Mesendoderm (in vitro differentiated cells): ENCODE measurements at regions not wholly inside any gene's neighbourhood (a gene's known extent, or its start where the extent isn't known, plus 50 kb on each side); places are given as distances from the start of the nearest gene placed in this dataset.

Experiments
- DNase-seq: peaks from one replicate; pipeline ENCODE4 v3.0.0; 2013
- H2AK5ac ChIP-seq: 2 replicates; pipeline ENCODE4 v1.6.1; 2013; ENCODE audit warnings: low read length, inconsistent platforms
- H2BK120ac ChIP-seq: 2 replicates; pipeline ENCODE4 v1.6.1; 2013; ENCODE audit warnings: low read depth, mild to moderate bottlenecking, low read length, moderate library complexity, mixed read lengths
- H2BK15ac ChIP-seq: replicated peaks from 2 replicates; pipeline ENCODE4 v1.6.1; 2013; ENCODE audit warnings: low read depth, mild to moderate bottlenecking, moderate library complexity
- H2BK5ac ChIP-seq: 2 replicates; pipeline ENCODE4 v1.6.1; 2013; ENCODE audit warnings: low read length, inconsistent platforms
- H3K18ac ChIP-seq: 2 replicates; pipeline ENCODE4 v1.6.1; 2013; ENCODE audit warnings: mild to moderate bottlenecking, low read length, mixed read lengths
- H3K23ac ChIP-seq: one replicate; pipeline ENCODE4 v1.6.1; 2013; ENCODE audit warnings: low read length
- H3K27ac ChIP-seq: 2 replicates; pipeline ENCODE4 v1.5.1; 2013; ENCODE audit warnings: low read depth, mild to moderate bottlenecking, inconsistent platforms, low read length, moderate library complexity
- H3K27me3 ChIP-seq: 2 replicates; pipeline ENCODE4 v1.6.1; 2013; ENCODE audit warnings: low read length, control low read depth, mild to moderate bottlenecking, inconsistent platforms; ENCODE audit not compliant: insufficient read depth, poor library complexity
- H3K36me3 ChIP-seq: 2 replicates; pipeline ENCODE4 v1.6.1; 2013; ENCODE audit warnings: low read length, inconsistent platforms; ENCODE audit not compliant: control insufficient read depth, insufficient read depth
- H3K4ac ChIP-seq: one replicate; pipeline ENCODE4 v1.6.1; 2013; ENCODE audit warnings: low read depth, mild to moderate bottlenecking, low read length, moderate library complexity
- H3K4me1 ChIP-seq: 2 replicates; pipeline ENCODE4 v1.6.1; 2013; ENCODE audit warnings: low read depth, low read length, inconsistent platforms; ENCODE audit not compliant: control insufficient read depth
- H3K4me2 ChIP-seq: 2 replicates; pipeline ENCODE4 v1.6.1; 2013; ENCODE audit warnings: low read length
- H3K4me3 ChIP-seq: 2 replicates; pipeline ENCODE4 v1.5.1; 2013; ENCODE audit warnings: mild to moderate bottlenecking, low read length
- H3K56ac ChIP-seq: one replicate; pipeline ENCODE4 v1.6.1; 2013; ENCODE audit warnings: low read length
- H3K79me1 ChIP-seq: 2 replicates; pipeline ENCODE4 v1.6.1; 2013; ENCODE audit warnings: low read length, inconsistent platforms
- H3K79me2 ChIP-seq: 2 replicates; pipeline ENCODE4 v1.6.1; 2013; ENCODE audit warnings: mild to moderate bottlenecking, low read length; ENCODE audit not compliant: control insufficient read depth, insufficient read depth
- H3K9ac ChIP-seq: 2 replicates; pipeline ENCODE4 v1.6.1; 2013; ENCODE audit warnings: low read length, inconsistent platforms
- H4K5ac ChIP-seq: one replicate; pipeline ENCODE4 v1.6.1; 2013; ENCODE audit warnings: low read length
- H4K8ac ChIP-seq: one replicate; pipeline ENCODE4 v1.6.1; 2013; ENCODE audit warnings: low read depth, mild to moderate bottlenecking, control low read depth, low read length, moderate library complexity
- WGBS: extraction: QIAGEN DNeasy Blood & Tissue Kit; methylation state at CpG from one replicate; pipeline ENCODE4 v1.1.7; 2013; ENCODE audit warnings: low lambda C conversion rate, missing lambda C conversion rate; ENCODE audit not compliant: insufficient coverage; ENCODE audit errors: extremely low coverage; 5-methylcytosine and 5-hydroxymethylcytosine counted together

DNA sequence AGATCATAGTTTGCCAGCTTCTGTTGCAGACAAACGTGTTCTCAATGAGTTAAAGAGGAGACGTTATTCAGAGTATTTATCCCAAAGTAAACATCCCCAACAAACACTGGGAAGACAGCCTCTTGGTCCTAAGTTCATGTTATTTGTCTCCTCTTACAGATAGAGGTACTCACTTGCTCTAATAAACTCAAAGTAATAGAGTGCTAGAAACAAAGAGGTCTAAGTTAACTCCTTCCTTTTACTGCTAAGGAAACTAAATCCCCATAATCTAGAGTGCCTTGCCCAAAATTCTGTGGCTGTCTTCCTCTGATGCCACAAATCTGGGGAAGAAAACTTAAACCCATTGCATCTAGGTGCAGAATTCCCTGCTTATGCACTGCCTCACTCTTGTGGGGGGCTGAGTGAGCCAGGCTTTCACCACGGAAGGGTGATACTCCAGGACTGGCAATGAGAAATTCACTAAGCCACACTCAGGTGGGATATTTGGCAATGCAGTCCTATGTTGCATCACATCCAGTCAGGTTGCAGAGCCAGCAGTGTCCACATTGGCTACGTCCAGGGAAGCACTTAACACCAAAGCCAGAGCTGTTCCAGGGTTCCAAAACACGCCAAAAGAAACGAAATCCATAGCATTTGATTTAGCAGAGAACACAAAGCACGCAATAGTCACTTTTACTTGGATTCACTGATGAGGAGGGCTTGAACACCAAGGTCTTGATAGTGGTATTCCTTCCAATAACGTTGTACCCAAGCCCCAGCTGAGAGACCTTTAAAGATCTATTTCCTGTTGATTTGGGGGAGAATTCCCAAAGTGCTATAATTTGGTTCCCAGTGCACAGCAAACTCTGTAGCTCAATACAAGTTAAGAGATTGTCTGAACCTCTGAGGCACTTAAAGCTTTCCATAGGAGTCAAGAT lies 81.0 kb upstream of the FOXQ1 start:
- Histone ChIP-seq H3K79me1 (no peaks in the 10 kb centered on the region), H3K9ac (no peak overlapping the region), H2BK120ac (no peak overlapping the region), H4K8ac (no peak overlapping the region), H2BK15ac (no peak overlapping the region), H3K27me3 (no peaks in the 10 kb centered on the region), H3K23ac (no peak overlapping the region), H3K4me2 (no peak overlapping the region), H3K4me3 (no peak overlapping the region), H3K18ac (no peak overlapping the region), H2BK5ac (no peak overlapping the region), H2AK5ac (no peak overlapping the region), H3K4me1 (no peaks in the 10 kb centered on the region), H3K27ac (no peak overlapping the region), H4K5ac (no peak overlapping the region), H3K36me3 (no peaks in the 10 kb centered on the region), H3K4ac (no peak overlapping the region), H3K56ac (no peak overlapping the region), H3K79me2 (no peaks in the 10 kb centered on the region)
- DNase-seq, result no peak
- WGBS, result no CpG with 5 or more reads among the region's 8 CpGs

DNA sequence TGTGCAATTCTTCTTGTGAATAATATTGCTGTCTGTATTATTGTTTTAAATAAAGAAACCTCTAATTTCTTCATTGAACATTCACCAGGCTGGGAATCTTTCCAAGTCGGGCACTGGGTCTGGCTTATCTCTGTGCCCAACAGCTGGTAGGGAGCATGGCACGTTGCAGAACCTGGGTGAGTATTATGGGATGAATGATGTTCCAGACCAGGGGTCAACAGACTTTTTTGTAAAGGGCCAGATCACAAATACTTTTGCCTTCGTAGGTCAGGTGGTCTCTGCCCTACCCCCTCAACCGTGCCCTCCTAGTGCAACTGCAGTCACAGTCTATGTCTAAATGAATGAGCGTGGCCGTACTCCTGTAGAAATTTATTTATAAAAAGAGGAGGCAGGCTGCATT lies 81.6 kb upstream of the FOXQ1 start:
- no peak overlapping the region for H4K8ac ChIP-seq
- no CpG with 5 or more reads among the region's 6 CpGs for WGBS
- H3K27me3 ChIP-seq, result no peaks in the 10 kb centered on the region
- no peak overlapping the region for H3K27ac ChIP-seq
- H3K4me2 ChIP-seq, result no peak overlapping the region
- no peaks in the 10 kb centered on the region for H3K36me3 ChIP-seq
- no peak overlapping the region for H2BK120ac ChIP-seq
- no peaks in the 10 kb centered on the region for H3K4me1 ChIP-seq
- DNase-seq, result no peak
- no peak overlapping the region for H3K9ac ChIP-seq
- H3K18ac ChIP-seq, result no peak overlapping the region
- no peak overlapping the region for H3K56ac ChIP-seq
- no peak overlapping the region for H2BK15ac ChIP-seq
- no peaks in the 10 kb centered on the region for H3K79me1 ChIP-seq
- H3K79me2 ChIP-seq, result no peaks in the 10 kb centered on the region
- H3K4ac ChIP-seq, result no peak overlapping the region
- no peak overlapping the region for H3K23ac ChIP-seq
- H3K4me3 ChIP-seq, result no peak overlapping the region
- no peak overlapping the region for H2AK5ac ChIP-seq
- no peak overlapping the region for H4K5ac ChIP-seq
- no peak overlapping the region for H2BK5ac ChIP-seq

DNA sequence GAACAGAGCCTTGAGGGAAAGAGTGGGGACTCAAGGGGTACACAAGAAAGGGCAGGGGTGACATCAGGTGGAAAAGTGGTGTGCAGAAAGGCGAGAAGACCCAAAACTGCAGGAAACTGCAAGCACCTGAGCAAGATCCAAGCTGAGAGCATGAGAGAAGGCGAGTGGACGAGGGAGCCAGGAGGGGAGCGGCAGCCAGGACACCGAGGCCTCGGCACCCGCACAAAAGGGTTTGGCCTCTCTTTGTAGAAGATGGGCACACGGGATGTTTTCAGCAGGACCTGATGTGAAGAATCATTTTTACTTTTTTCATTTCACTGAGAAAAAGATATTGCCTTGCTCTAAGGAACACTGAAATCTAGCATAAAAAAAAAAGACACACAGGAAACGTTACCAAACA lies 82.1 kb upstream of the FOXQ1 start:
- Histone ChIP-seq H3K18ac (no peak overlapping the region), H3K23ac (no peak overlapping the region), H2AK5ac (no peak overlapping the region), H4K8ac (no peak overlapping the region), H3K36me3 (no peaks in the 10 kb centered on the region), H3K4me2 (no peak overlapping the region), H3K4me3 (no peak overlapping the region), H3K79me2 (no peaks in the 10 kb centered on the region), H2BK15ac (no peak overlapping the region), H3K9ac (no peak overlapping the region), H3K79me1 (no peaks in the 10 kb centered on the region), H3K4ac (no peak overlapping the region), H2BK120ac (no peak overlapping the region), H3K4me1 (no peaks in the 10 kb centered on the region), H3K56ac (no peak overlapping the region), H3K27me3 (no peaks in the 10 kb centered on the region), H3K27ac (no peak overlapping the region), H4K5ac (no peak overlapping the region), H2BK5ac (no peak overlapping the region)
- WGBS, result no CpG with 5 or more reads among the region's 9 CpGs
- no peak for DNase-seq

DNA sequence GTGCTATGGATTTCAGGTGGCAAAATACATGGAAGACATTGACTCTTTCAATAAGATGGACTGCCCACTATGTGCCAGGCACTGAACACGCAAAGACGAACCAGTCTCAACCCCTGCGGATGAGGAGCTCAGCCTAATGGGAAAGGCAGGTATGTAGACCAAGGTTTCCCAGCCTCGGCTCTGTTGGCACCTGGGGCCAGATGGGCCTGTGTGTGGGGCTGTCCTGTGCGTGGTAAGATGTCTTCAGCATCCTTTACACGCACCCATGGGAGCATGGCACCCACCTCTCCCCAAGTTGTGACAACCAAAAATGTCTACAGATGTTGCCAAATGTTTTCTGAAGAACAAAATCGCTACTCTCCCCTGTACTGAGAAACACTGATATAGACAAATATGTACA lies 82.6 kb upstream of the FOXQ1 start:
- Histone ChIP-seq H3K4me2 (no peak overlapping the region), H2AK5ac (no peak overlapping the region), H3K79me2 (no peaks in the 10 kb centered on the region), H3K27ac (no peak overlapping the region), H3K36me3 (no peaks in the 10 kb centered on the region), H4K8ac (no peak overlapping the region), H3K27me3 (no peaks in the 10 kb centered on the region), H2BK15ac (no peak overlapping the region), H3K23ac (no peak overlapping the region), H3K4me1 (no peaks in the 10 kb centered on the region), H3K4me3 (no peak overlapping the region), H4K5ac (no peak overlapping the region), H3K79me1 (no peaks in the 10 kb centered on the region), H3K4ac (no peak overlapping the region), H2BK5ac (no peak overlapping the region), H2BK120ac (no peak overlapping the region), H3K56ac (no peak overlapping the region), H3K18ac (no peak overlapping the region), H3K9ac (no peak overlapping the region)
- no CpG with 5 or more reads among the region's 7 CpGs for WGBS
- no peak for DNase-seq

DNA sequence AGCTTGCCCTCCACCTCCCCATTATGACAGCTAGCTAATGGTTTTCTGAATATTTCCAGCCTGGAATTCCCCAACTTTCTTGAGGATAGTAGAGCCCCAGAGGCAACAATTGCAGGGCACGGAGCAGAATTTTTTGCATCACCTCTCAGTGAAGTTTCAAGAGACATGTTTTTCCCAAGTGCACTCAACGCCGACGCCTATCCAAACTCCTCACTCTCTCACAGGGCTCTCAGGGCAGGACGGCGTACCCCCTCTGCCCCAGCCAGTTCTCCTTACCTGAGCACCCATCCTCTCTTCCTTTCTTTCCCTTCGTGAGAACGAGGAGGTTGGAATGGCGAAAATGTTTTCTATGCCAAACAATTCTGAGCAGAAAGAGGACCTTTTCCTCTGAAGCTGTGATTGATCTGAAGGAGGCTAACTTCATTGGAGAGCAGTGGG lies 83.1 kb upstream of the FOXQ1 start:
- no CpG with 5 or more reads among the region's 9 CpGs for WGBS
- Histone ChIP-seq H3K18ac (no peak overlapping the region), H3K9ac (no peak overlapping the region), H4K8ac (no peak overlapping the region), H3K4me1 (no peaks in the 10 kb centered on the region), H2BK120ac (no peak overlapping the region), H3K36me3 (no peaks in the 10 kb centered on the region), H3K4me3 (no peak overlapping the region), H2BK5ac (no peak overlapping the region), H3K79me2 (no peaks in the 10 kb centered on the region), H3K23ac (no peak overlapping the region), H2BK15ac (no peak overlapping the region), H3K79me1 (no peaks in the 10 kb centered on the region), H2AK5ac (no peak overlapping the region), H3K4ac (no peak overlapping the region), H3K56ac (no peak overlapping the region), H4K5ac (no peak overlapping the region), H3K27ac (peak overlapping the region; percentile 9), H3K27me3 (no peaks in the 10 kb centered on the region), H3K4me2 (no peak overlapping the region)
- no peak for DNase-seq
